ENCODE measurements at regions not wholly inside any gene's neighbourhood (a gene's known extent, or its start where the extent isn't known, plus 50 kb on each side); places are given as distances from the start of the nearest gene placed in this dataset.

DNA sequence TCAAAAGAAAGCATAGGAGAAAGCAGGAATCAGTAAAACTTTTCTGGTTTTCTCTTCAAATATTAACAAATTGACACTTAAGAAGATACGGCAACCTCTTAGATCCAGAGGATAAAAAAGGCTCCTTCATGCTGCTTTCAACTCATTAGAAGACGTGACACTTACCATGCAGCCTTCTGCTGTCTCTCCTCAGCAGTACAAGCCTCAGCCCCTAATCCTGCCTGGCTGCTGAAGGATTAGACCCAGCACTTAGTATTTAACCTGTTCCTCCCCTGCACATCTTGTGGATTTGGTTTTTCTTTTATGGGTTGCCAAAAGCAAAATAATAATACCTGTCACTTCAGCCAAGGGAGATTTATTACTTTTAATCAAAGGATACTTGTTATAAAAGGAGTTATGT lies 108.4 kb downstream of the LYZL1 start:
- ATAC-seq = no peak
- H3K9me3 Mint-ChIP-seq = peaks cover 25% of the 10 kb centered on the region
- Histone ChIP-seq H3K27ac (ENCODE audit: low read depth) (no peak overlapping the region), H3K36me3 (ENCODE audit: insufficient read depth) (no peaks in the 10 kb centered on the region), H3K4me3 (no peak overlapping the region), H3F3A (replicated peaks; ENCODE audit: low read depth) (no peaks in the 10 kb centered on the region), H3K27me3 (ENCODE audit: insufficient read depth) (no peaks in the 10 kb centered on the region), H3K4me1 (ENCODE audit: insufficient read depth) (no peaks in the 10 kb centered on the region), H4K20me1 (replicated peaks; ENCODE audit: insufficient read depth) (no peaks in the 10 kb centered on the region), H2AFZ (no peak overlapping the region), H3K79me2 (replicated peaks; ENCODE audit: insufficient read depth) (no peaks in the 10 kb centered on the region), H3K9me2 (ENCODE audit: insufficient read depth) (no peaks in the 10 kb centered on the region), H3K4me2 (no peak overlapping the region)
- no peak overlapping the region for H3K4me3 Mint-ChIP-seq
- peaks cover 13% of the 10 kb centered on the region; the same call in 2 of the 3 replicates for H3K36me3 Mint-ChIP-seq (ENCODE audit: low read depth)
- no peak overlapping the region for H3K27ac Mint-ChIP-seq
- no peak for DNase-seq (ENCODE audit: low spot score)
- TF ChIP-seq, protein P1, sequence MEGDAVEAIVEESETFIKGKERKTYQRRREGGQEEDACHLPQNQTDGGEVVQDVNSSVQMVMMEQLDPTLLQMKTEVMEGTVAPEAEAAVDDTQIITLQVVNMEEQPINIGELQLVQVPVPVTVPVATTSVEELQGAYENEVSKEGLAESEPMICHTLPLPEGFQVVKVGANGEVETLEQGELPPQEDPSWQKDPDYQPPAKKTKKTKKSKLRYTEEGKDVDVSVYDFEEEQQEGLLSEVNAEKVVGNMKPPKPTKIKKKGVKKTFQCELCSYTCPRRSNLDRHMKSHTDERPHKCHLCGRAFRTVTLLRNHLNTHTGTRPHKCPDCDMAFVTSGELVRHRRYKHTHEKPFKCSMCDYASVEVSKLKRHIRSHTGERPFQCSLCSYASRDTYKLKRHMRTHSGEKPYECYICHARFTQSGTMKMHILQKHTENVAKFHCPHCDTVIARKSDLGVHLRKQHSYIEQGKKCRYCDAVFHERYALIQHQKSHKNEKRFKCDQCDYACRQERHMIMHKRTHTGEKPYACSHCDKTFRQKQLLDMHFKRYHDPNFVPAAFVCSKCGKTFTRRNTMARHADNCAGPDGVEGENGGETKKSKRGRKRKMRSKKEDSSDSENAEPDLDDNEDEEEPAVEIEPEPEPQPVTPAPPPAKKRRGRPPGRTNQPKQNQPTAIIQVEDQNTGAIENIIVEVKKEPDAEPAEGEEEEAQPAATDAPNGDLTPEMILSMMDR (conservative IDR thresholded peaks at IDR 0.05; ENCODE audit: low read depth in 2 of 2) = no peak
- no peak for TF ChIP-seq EZH2phosphoT487 (IDR thresholded peaks at IDR 0.05; ENCODE audit: unreplicated experiment)
- TF ChIP-seq STAT1 (IDR thresholded peaks at IDR 0.05; ENCODE audit: unreplicated experiment) = no peak
- TF ChIP-seq EZH2 (IDR thresholded peaks at IDR 0.05; ENCODE audit: low read depth, unreplicated experiment) = no peak
- TF ChIP-seq, protein P2, sequence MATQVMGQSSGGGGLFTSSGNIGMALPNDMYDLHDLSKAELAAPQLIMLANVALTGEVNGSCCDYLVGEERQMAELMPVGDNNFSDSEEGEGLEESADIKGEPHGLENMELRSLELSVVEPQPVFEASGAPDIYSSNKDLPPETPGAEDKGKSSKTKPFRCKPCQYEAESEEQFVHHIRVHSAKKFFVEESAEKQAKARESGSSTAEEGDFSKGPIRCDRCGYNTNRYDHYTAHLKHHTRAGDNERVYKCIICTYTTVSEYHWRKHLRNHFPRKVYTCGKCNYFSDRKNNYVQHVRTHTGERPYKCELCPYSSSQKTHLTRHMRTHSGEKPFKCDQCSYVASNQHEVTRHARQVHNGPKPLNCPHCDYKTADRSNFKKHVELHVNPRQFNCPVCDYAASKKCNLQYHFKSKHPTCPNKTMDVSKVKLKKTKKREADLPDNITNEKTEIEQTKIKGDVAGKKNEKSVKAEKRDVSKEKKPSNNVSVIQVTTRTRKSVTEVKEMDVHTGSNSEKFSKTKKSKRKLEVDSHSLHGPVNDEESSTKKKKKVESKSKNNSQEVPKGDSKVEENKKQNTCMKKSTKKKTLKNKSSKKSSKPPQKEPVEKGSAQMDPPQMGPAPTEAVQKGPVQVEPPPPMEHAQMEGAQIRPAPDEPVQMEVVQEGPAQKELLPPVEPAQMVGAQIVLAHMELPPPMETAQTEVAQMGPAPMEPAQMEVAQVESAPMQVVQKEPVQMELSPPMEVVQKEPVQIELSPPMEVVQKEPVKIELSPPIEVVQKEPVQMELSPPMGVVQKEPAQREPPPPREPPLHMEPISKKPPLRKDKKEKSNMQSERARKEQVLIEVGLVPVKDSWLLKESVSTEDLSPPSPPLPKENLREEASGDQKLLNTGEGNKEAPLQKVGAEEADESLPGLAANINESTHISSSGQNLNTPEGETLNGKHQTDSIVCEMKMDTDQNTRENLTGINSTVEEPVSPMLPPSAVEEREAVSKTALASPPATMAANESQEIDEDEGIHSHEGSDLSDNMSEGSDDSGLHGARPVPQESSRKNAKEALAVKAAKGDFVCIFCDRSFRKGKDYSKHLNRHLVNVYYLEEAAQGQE (IDR thresholded peaks at IDR 0.05; ENCODE audit: unreplicated experiment) = no peak
- TF ChIP-seq CREB1 (CRISPR knock-in tag; IDR thresholded peaks at IDR 0.05; ENCODE audit: low read depth) = no peak
- TF ChIP-seq JUNB (IDR thresholded peaks at IDR 0.05; ENCODE audit: unreplicated experiment) = no peak
- TF ChIP-seq POLR2AphosphoS5 (IDR thresholded peaks at IDR 0.05; ENCODE audit: low read depth) = no peak
- no peak for TF ChIP-seq ZNF331 (CRISPR knock-in tag; IDR thresholded peaks at IDR 0.05; ENCODE audit: low read depth)
- TF ChIP-seq NANOG (IDR thresholded peaks at IDR 0.05; ENCODE audit: borderline replicate concordance) = no peak
- TF ChIP-seq, protein P3, sequence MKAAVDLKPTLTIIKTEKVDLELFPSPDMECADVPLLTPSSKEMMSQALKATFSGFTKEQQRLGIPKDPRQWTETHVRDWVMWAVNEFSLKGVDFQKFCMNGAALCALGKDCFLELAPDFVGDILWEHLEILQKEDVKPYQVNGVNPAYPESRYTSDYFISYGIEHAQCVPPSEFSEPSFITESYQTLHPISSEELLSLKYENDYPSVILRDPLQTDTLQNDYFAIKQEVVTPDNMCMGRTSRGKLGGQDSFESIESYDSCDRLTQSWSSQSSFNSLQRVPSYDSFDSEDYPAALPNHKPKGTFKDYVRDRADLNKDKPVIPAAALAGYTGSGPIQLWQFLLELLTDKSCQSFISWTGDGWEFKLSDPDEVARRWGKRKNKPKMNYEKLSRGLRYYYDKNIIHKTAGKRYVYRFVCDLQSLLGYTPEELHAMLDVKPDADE (IDR thresholded peaks at IDR 0.05) = no peak
- TF ChIP-seq, protein P4, sequence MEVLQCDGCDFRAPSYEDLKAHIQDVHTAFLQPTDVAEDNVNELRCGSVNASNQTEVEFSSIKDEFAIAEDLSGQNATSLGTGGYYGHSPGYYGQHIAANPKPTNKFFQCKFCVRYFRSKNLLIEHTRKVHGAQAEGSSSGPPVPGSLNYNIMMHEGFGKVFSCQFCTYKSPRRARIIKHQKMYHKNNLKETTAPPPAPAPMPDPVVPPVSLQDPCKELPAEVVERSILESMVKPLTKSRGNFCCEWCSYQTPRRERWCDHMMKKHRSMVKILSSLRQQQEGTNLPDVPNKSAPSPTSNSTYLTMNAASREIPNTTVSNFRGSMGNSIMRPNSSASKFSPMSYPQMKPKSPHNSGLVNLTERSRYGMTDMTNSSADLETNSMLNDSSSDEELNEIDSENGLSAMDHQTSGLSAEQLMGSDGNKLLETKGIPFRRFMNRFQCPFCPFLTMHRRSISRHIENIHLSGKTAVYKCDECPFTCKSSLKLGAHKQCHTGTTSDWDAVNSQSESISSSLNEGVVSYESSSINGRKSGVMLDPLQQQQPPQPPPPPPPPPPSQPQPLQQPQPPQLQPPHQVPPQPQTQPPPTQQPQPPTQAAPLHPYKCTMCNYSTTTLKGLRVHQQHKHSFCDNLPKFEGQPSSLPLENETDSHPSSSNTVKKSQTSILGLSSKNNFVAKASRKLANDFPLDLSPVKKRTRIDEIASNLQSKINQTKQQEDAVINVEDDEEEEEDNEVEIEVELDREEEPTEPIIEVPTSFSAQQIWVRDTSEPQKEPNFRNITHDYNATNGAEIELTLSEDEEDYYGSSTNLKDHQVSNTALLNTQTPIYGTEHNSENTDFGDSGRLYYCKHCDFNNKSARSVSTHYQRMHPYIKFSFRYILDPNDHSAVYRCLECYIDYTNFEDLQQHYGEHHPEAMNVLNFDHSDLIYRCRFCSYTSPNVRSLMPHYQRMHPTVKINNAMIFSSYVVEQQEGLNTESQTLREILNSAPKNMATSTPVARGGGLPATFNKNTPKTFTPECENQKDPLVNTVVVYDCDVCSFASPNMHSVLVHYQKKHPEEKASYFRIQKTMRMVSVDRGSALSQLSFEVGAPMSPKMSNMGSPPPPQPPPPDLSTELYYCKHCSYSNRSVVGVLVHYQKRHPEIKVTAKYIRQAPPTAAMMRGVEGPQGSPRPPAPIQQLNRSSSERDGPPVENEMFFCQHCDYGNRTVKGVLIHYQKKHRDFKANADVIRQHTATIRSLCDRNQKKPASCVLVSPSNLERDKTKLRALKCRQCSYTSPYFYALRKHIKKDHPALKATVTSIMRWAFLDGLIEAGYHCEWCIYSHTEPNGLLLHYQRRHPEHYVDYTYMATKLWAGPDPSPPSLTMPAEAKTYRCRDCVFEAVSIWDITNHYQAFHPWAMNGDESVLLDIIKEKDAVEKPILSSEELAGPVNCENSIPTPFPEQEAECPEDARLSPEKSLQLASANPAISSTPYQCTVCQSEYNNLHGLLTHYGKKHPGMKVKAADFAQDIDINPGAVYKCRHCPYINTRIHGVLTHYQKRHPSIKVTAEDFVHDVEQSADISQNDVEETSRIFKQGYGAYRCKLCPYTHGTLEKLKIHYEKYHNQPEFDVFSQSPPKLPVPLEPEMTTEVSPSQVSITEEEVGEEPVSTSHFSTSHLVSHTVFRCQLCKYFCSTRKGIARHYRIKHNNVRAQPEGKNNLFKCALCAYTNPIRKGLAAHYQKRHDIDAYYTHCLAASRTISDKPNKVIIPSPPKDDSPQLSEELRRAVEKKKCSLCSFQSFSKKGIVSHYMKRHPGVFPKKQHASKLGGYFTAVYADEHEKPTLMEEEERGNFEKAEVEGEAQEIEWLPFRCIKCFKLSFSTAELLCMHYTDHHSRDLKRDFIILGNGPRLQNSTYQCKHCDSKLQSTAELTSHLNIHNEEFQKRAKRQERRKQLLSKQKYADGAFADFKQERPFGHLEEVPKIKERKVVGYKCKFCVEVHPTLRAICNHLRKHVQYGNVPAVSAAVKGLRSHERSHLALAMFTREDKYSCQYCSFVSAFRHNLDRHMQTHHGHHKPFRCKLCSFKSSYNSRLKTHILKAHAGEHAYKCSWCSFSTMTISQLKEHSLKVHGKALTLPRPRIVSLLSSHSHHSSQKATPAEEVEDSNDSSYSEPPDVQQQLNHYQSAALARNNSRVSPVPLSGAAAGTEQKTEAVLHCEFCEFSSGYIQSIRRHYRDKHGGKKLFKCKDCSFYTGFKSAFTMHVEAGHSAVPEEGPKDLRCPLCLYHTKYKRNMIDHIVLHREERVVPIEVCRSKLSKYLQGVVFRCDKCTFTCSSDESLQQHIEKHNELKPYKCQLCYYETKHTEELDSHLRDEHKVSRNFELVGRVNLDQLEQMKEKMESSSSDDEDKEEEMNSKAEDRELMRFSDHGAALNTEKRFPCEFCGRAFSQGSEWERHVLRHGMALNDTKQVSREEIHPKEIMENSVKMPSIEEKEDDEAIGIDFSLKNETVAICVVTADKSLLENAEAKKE (CRISPR knock-in tag; IDR thresholded peaks at IDR 0.05) = no peak
- no peak for TF ChIP-seq ZNF114 (CRISPR knock-in tag; IDR thresholded peaks at IDR 0.05)
- peaks cover 1% of the 10 kb centered on the region; the same call in 2 of the 3 replicates for H3K4me1 Mint-ChIP-seq
- H3K27me3 Mint-ChIP-seq (ENCODE audit: insufficient read depth, low read depth, poor library complexity) = peaks cover 2% of the 10 kb centered on the region
